Stomach (tissue), 8 donors: ENCODE measurements at regions not wholly inside any gene's neighbourhood (a gene's known extent, or its start where the extent isn't known, plus 50 kb on each side); places are given as distances from the start of the nearest gene placed in this dataset.

ENCODE experiments used
- DNase-seq, 2 donors: peaks; one replicate each; pipeline versions ENCODE4 v3.0.0 to v3.0.0-alpha.2; 2013 to 2019
- H3K27ac ChIP-seq, 5 donors: fragments of 200-600 bp in 4 of 5; sonication (generic) in 4 of 5; one replicate each; pipeline ENCODE4 v1.5.1; 2013 to 2019; ENCODE audit warnings: mild to moderate bottlenecking in 1 of 5, moderate library complexity in 1 of 5
- H3K27me3 ChIP-seq, 3 donors: fragments of 200-600 bp; sonication (generic); one replicate each; pipeline ENCODE4 v1.5.1; 2017 to 2019; ENCODE audit warnings: mixed run types in 1 of 3
- H3K36me3 ChIP-seq, 4 donors: fragments of 200-600 bp; sonication (generic); 1 replicate in 3 of 4; 2 replicates in 1 of 4; pipeline ENCODE4 v1.5.1; 2016 to 2019
- H3K4me1 ChIP-seq, 4 donors: fragments of 200-600 bp; sonication (generic); one replicate each; pipeline ENCODE4 v1.5.1; 2016 to 2019
- H3K4me3 ChIP-seq, 4 donors: fragments of 200-600 bp; sonication (generic) in 3 of 4; one replicate each; pipeline ENCODE4 v1.5.1; 2016 to 2019; ENCODE audit warnings: mild to moderate bottlenecking in 1 of 4
- H3K9me3 ChIP-seq, 4 donors: fragments of 200-600 bp; sonication (generic); one replicate each; pipeline ENCODE4 v1.5.1; 2016 to 2019
- EP300 ChIP-seq: sonication (generic); formaldehyde crosslinking; IDR thresholded peaks from one replicate; pipeline ENCODE4 v1.6.1; 2017; ENCODE audit warnings: antibody characterized with exemption
- POLR2A ChIP-seq, 4 donors: fragments of 450-650 bp; IDR thresholded peaks; one replicate each; pipeline ENCODE4 v1.6.1; 2016; ENCODE audit warnings: antibody characterized with exemption in 4 of 4, control low read depth in 2 of 4, mild to moderate bottlenecking in 1 of 4, moderate library complexity in 1 of 4
- POLR2AphosphoS5 ChIP-seq, 3 donors: sonication (generic); formaldehyde crosslinking; IDR thresholded peaks; one replicate each; pipeline ENCODE4 v1.6.1; 2016; ENCODE audit warnings: antibody characterized with exemption in 3 of 3
- WGBS, 5 donors: extraction: QIAGEN DNeasy Blood & Tissue Kit in 3 of 5; methylation state at CpG; one replicate each; pipeline versions ENCODE4 v1.1.5 to v1.1.7; 2013 to 2018; 5-methylcytosine and 5-hydroxymethylcytosine counted together
- intact Hi-C: fragments of 100-400 bp; cut with DNase I; formaldehyde crosslinking; loops from one replicate; pipeline ENCODE4 v1.15.1; 2023; ENCODE audit warnings: low total_unique reads
- TF ChIP-seq, protein P1 (sequence below), 7 experiments: fragments of 450-650 bp in 4 of 7; fragments of 200-600 bp in 3 of 7; sonication (generic) in 3 of 7; IDR thresholded peaks; one replicate each; pipeline ENCODE4 v1.5.1; 2016 to 2019; ENCODE audit warnings: antibody characterized with exemption in 7 of 7, control low read depth in 2 of 7, mild to moderate bottlenecking in 1 of 7
- donor health status: healthy with polysubstance abuse.
- donor health status: Bipolar disorder and iron deficiency.
- donor health status: healthy.

DNA sequence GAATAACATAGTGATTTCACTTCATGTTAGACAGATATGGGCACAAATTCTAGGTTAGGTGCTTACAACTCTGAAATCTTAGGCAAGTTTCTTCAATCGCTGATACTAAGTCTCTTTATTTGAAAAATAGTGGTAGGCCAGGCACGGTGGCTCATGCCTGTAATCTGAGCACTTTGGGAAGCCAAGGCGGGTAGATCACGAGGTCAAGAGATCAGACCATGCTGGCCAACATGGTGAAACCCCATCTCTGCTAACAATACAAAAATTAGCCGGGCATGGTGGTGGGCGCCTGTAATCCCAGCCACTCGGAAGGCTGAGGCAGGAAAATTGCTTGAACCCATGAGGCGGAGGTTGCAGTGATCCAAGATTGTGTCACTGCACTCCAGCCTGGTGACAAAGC lies 729.4 kb downstream of the METTL15 start:
- Histone ChIP-seq H3K27me3 (no peaks in the 10 kb centered on the region), H3K4me3 (no peak overlapping the region), H3K9me3 (no peaks in the 10 kb centered on the region), H3K27ac (no peak overlapping the region), H3K36me3 (no peaks in the 10 kb centered on the region), H3K4me1 (no peaks in the 10 kb centered on the region)
- intact Hi-C loops, result no loop called here
- DNase-seq, result no peak
- TF ChIP-seq EP300, result no peak
- TF ChIP-seq, protein P1, sequence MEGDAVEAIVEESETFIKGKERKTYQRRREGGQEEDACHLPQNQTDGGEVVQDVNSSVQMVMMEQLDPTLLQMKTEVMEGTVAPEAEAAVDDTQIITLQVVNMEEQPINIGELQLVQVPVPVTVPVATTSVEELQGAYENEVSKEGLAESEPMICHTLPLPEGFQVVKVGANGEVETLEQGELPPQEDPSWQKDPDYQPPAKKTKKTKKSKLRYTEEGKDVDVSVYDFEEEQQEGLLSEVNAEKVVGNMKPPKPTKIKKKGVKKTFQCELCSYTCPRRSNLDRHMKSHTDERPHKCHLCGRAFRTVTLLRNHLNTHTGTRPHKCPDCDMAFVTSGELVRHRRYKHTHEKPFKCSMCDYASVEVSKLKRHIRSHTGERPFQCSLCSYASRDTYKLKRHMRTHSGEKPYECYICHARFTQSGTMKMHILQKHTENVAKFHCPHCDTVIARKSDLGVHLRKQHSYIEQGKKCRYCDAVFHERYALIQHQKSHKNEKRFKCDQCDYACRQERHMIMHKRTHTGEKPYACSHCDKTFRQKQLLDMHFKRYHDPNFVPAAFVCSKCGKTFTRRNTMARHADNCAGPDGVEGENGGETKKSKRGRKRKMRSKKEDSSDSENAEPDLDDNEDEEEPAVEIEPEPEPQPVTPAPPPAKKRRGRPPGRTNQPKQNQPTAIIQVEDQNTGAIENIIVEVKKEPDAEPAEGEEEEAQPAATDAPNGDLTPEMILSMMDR (IDR thresholded peaks at IDR 0.05), result no peak
- TF ChIP-seq POLR2AphosphoS5 (IDR thresholded peaks at IDR 0.05), result no peak
- TF ChIP-seq POLR2A (IDR thresholded peaks at IDR 0.05), result no peak
- 78 to 93% (median 84%) methylated on average over 8 of the region's 8 CpGs for whole genome bisulfite sequencing, 5 donors

DNA sequence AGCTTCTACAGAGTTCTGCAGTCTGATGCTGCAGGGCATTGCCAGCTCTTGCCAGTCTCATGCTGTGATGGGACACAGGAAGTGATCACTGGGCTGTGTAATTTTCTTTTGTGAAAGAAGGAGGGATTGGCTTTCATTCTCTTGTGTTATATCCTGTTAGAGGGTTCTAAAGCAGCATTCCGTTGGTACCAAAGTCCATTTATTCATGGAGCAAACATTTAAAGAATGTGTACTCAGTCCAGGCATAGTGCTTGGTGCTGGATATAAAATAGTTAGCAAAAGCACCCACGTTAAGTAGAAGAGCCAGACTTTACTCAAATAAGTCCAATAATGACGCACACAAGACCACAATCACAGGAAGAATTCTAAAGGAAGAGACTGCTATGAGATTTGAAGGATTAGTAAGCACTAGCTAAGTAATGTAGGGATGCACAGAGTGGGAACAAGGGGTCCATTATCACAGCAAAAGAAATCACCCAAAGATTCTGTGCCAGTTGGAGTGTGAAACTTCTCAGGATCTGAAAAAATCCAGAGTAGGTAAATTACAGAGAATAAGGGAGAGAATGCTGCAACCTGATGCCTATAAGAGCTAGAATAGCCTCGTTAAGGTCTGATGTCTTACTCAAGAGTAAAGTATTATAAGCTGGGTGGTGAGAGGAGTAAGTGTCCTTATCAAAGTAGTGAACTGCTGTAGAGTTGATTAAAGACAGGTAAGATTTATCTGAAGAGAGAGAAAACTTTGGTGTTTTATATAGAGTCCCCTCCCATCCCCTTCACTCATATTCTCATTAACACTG lies 728.3 kb downstream of the METTL15 start:
- TF ChIP-seq POLR2A (IDR thresholded peaks at IDR 0.05), result no peak

DNA sequence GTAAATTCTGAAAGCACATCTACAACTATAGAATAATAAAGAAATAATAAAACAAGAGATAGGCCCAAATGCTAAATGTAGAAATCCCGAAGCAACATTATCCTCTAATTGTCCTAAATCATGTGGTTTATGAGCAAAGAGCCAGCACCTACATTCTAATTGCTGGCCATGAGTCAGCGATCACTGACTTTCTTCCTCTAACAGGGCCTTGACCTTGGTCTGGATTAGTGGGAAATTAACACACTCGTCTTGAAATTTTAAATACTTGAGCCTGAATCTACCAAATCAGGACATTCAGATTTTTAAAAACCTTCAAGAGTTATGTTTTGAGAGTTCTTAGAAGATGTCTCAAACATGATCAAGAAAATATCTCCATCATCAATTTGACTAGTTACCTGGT lies 727.6 kb downstream of the METTL15 start:
- H3K9me3 ChIP-seq, result no peaks in the 10 kb centered on the region
- no peaks in the 10 kb centered on the region for H3K4me1 ChIP-seq
- intact Hi-C loops, result no loop called here
- no peak overlapping the region for H3K4me3 ChIP-seq
- DNase-seq, result no peak
- H3K27me3 ChIP-seq, result no peaks in the 10 kb centered on the region
- TF ChIP-seq POLR2AphosphoS5 (IDR thresholded peaks at IDR 0.05) (no peak), POLR2A (IDR thresholded peaks at IDR 0.05) (no peak), EP300 (no peak)
- WGBS, 5 donors, result 68 to 87% (median 73%) methylated on average over 3 of the region's 3 CpGs
- H3K27ac ChIP-seq, result no peak overlapping the region
- no peaks in the 10 kb centered on the region for H3K36me3 ChIP-seq

More for the DNA sequence above, 728.3 kb downstream of the METTL15 start:
- Histone ChIP-seq H3K4me1 (no peaks in the 10 kb centered on the region), H3K4me3 (no peak overlapping the region), H3K36me3 (no peaks in the 10 kb centered on the region), H3K27me3 (no peaks in the 10 kb centered on the region), H3K27ac (no peak overlapping the region), H3K9me3 (no peaks in the 10 kb centered on the region)
- DNase-seq, result no peak
- 30 to 49% (median 39%) methylated on average over 4 of the region's 4 CpGs for WGBS, 5 donors
- intact Hi-C loops, result no loop called here

GRCh38 chr11:28835317-28835716 lies 727.1 kb downstream of the METTL15 start:
- no peaks in the 10 kb centered on the region for H3K36me3 ChIP-seq
- H3K27me3 ChIP-seq, result no peaks in the 10 kb centered on the region
- H3K27ac ChIP-seq, result no peak overlapping the region
- no peaks in the 10 kb centered on the region for H3K4me1 ChIP-seq
- no peak for DNase-seq
- H3K4me3 ChIP-seq, result no peak overlapping the region
- H3K9me3 ChIP-seq, result no peaks in the 10 kb centered on the region
- TF ChIP-seq, protein P1 (IDR thresholded peaks at IDR 0.05), result no peak
- TF ChIP-seq EP300 (no peak), POLR2A (IDR thresholded peaks at IDR 0.05) (no peak), POLR2AphosphoS5 (IDR thresholded peaks at IDR 0.05) (no peak)
- intact Hi-C loops, result no loop called here

DNA sequence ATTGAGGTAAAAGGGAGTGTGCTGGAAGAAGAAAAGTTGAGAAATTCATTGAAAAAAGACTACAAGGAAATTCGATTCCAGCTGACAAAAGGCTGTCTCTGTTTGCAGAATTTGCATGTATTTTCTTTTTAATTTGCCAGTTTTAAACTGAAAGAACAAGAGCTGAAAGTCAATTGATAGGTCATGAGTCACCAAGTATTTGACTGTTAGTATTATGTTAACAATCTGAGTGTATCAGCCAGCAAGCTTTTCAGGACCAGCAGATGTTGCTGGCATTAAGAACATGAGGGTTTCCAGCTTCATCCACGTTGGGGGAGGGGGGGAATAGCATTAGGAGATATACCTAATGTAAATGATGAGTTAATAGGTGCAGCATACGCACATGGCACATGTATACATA lies 726.7 kb downstream of the METTL15 start:
- no peaks in the 10 kb centered on the region for H3K4me1 ChIP-seq
- no peaks in the 10 kb centered on the region for H3K9me3 ChIP-seq
- TF ChIP-seq EP300 (no peak), POLR2A (IDR thresholded peaks at IDR 0.05) (no peak), POLR2AphosphoS5 (IDR thresholded peaks at IDR 0.05) (no peak)
- TF ChIP-seq, protein P1 (IDR thresholded peaks at IDR 0.05), result no peak
- intact Hi-C loops, result no loop called here
- no peaks in the 10 kb centered on the region for H3K36me3 ChIP-seq
- no peaks in the 10 kb centered on the region for H3K27me3 ChIP-seq
- 35 to 49% (median 42%) methylated on average over 3 of the region's 3 CpGs for WGBS, 5 donors
- no peak overlapping the region for H3K27ac ChIP-seq
- peak in 1 of 2 donors; percentile 3 for DNase-seq
- H3K4me3 ChIP-seq, result no peak overlapping the region
